Osteocyte (in vitro differentiated cells): ENCODE measurements at regions not wholly inside any gene's neighbourhood (a gene's known extent, or its start where the extent isn't known, plus 50 kb on each side); places are given as distances from the start of the nearest gene placed in this dataset.

Experiments used
- DNase-seq: peaks from one replicate; pipeline ENCODE4 v3.0.0; 2021; ENCODE audit warnings: mixed read lengths; ENCODE audit not compliant: unreplicated experiment; ENCODE audit errors: extremely low spot score
- H3K27ac Mint-ChIP-seq: one replicate; pipeline ENCODE4 v1.8.0; 2021; ENCODE audit warnings: mild to moderate bottlenecking, mixed read lengths; ENCODE audit not compliant: unreplicated experiment
- H3K27me3 Mint-ChIP-seq: one replicate; pipeline ENCODE4 v1.8.0; 2021; ENCODE audit warnings: mixed read lengths; ENCODE audit not compliant: unreplicated experiment
- H3K36me3 Mint-ChIP-seq: one replicate; pipeline ENCODE4 v1.8.0; 2021; ENCODE audit warnings: mixed read lengths; ENCODE audit not compliant: unreplicated experiment
- H3K4me1 Mint-ChIP-seq: one replicate; pipeline ENCODE4 v1.8.0; 2021; ENCODE audit warnings: mixed read lengths; ENCODE audit not compliant: unreplicated experiment
- H3K4me3 Mint-ChIP-seq: one replicate; pipeline ENCODE4 v1.8.0; 2021; ENCODE audit warnings: mild to moderate bottlenecking, moderate library complexity, mixed read lengths; ENCODE audit not compliant: unreplicated experiment
- H3K9me3 Mint-ChIP-seq: one replicate; pipeline ENCODE4 v1.8.0; 2021; ENCODE audit warnings: mixed read lengths; ENCODE audit not compliant: unreplicated experiment
- CTCF ChIP-seq: fragments of 200-600 bp; sonication (generic); IDR thresholded peaks from 2 replicates; pipeline ENCODE4 v1.5.0; 2021; ENCODE audit warnings: antibody characterized with exemption, mild to moderate bottlenecking, moderate library complexity

DNA sequence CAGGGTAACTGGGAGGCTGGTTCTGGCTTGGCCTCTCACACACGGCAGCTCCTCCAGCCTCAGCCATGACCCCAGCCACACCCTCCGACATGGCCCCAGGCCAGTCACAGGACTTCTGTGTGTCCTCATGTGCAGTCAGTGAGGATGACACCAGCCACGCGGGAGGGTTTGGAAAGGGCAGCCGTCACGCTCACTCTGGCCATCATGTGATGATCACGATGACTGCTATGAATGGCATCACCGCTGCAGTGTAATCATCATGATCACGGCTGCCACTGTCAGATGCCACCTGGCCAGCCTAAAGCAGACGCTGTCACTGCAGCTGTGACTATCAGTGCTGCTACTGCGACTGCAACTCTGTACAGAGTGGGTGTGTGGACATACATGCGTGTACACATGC lies 640.9 kb downstream of the BRD1 start:
- Mint-ChIP-seq H3K27me3 (no peaks in the 10 kb centered on the region), H3K4me1 (no peaks in the 10 kb centered on the region), H3K9me3 (peaks cover 18% of the 10 kb centered on the region), H3K36me3 (no peaks in the 10 kb centered on the region), H3K27ac (no peak overlapping the region), H3K4me3 (no peak overlapping the region)
- DNase-seq: no peak
- TF ChIP-seq CTCF: no peak

GRCh38 chr22:49186293-49186692 lies 641.4 kb downstream of the BRD1 start:
- Mint-ChIP-seq H3K36me3 (no peaks in the 10 kb centered on the region), H3K4me1 (no peaks in the 10 kb centered on the region), H3K4me3 (no peak overlapping the region), H3K9me3 (peaks cover 18% of the 10 kb centered on the region), H3K27me3 (no peaks in the 10 kb centered on the region), H3K27ac (no peak overlapping the region)
- no peak for DNase-seq
- no peak for TF ChIP-seq CTCF

DNA sequence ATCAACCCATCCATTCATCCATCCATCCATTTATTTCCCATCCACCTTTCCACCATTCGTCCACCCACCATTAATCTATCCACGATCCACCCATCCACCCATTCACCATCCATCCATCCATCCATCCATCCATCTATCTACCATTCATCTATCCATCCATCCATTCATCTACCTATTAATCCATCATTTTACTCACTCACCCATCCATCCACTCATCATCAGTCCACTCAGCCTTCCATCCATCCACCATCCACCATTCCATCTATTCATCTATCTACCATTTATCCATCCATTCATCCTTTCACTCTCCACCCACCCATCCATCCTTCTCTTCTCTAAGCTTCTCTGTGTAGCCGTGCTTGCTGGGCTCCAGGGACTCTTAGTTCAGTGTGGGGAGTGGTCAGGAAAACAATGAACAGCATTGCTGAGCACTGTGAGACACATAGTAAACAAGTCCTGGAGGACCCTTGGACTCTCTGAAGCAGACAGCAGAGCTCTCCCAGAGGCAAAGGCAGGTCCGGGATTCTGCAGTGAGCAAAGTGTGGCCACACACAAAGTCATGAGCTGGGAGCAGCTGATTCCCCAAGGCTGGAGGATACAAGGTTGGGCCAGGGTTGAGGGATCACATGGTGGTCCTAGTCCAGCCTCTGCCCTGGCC lies 642.2 kb downstream of the BRD1 start:
- no peak overlapping the region for H3K27ac Mint-ChIP-seq
- no peaks in the 10 kb centered on the region for H3K27me3 Mint-ChIP-seq
- no peak for TF ChIP-seq CTCF
- no peaks in the 10 kb centered on the region for H3K4me1 Mint-ChIP-seq
- no peak overlapping the region for H3K4me3 Mint-ChIP-seq
- H3K36me3 Mint-ChIP-seq: no peaks in the 10 kb centered on the region
- peaks cover 18% of the 10 kb centered on the region for H3K9me3 Mint-ChIP-seq
- DNase-seq: no peak

GRCh38 chr22:49184736-49185135 lies 642.9 kb downstream of the BRD1 start:
- Mint-ChIP-seq H3K4me3 (no peak overlapping the region), H3K27me3 (no peaks in the 10 kb centered on the region), H3K4me1 (no peaks in the 10 kb centered on the region), H3K27ac (no peak overlapping the region), H3K9me3 (peaks cover 18% of the 10 kb centered on the region), H3K36me3 (no peaks in the 10 kb centered on the region)
- no peak for TF ChIP-seq CTCF
- no peak for DNase-seq

GRCh38 chr22:49183826-49184216 lies 643.9 kb downstream of the BRD1 start:
- Mint-ChIP-seq H3K4me3 (no peak overlapping the region), H3K4me1 (no peaks in the 10 kb centered on the region), H3K9me3 (peaks cover 17% of the 10 kb centered on the region), H3K27ac (no peak overlapping the region), H3K36me3 (no peaks in the 10 kb centered on the region), H3K27me3 (no peaks in the 10 kb centered on the region)
- no peak for TF ChIP-seq CTCF
- DNase-seq: no peak
